Activated T-helper 1 cell treated with Interleukin-2 at 50 U/mL for 16 hours (primary cell): ENCODE measurements at regions not wholly inside any gene's neighbourhood (a gene's known extent, or its start where the extent isn't known, plus 50 kb on each side); places are given as distances from the start of the nearest gene placed in this dataset.
"Not testable (repeated sequence)": the region's sequence is repeated elsewhere in the genome, so short reads cannot be mapped to it uniquely, and the experiment has no call there.

Experiments used
- DNase-seq: peaks from one replicate; pipeline ENCODE4 v3.0.0-alpha.2; 2020; ENCODE audit warnings: low read depth

DNA sequence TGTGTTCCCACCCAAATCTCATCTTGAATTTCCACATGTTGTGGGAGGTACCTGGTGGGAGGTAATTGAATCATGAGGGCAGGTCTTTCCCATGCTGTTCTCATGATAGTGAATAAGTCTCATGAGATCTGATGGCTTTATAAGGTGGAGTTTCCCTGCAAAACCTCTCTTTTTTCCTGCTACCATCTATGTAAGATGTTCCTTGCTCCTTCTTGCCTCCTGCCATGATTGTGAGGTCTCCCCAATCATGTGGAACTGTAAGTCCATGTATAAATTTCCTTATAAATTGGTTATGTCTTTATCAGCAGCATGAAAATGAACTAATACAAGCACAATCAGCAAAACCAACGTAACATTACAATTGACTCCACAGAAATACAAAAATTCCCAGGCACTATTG lies 814.8 kb upstream of the CITED2 start:
- DNase-seq = not testable (repeated sequence)

GRCh38 chr6:140185991-140186390 lies 811.5 kb upstream of the CITED2 start:
- no peak for DNase-seq

- DNase-seq = no peak
Measured at GRCh38 chr6:140183881-140184280, 809.4 kb upstream of the CITED2 start.

GRCh38 chr6:140182821-140183220 lies 808.4 kb upstream of the CITED2 start:
- no peak for DNase-seq

DNA sequence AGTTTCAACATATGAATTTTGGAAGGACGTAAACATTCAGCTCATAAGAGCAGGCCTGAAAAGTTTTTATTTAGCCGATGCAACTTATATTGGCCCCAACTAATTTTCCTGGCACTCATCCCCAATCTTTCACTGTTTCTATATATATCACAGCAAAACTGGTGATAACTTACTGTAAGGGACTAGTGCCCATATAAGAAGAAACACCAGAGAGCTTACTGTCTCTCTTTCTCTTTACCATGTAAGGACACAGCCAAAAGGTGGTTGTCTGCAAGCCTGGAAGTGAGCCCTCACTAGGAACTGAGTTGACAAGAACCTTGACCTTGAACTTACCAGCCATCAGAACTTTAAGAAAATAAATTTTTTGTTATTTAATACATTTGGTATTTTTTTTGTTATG lies 807.4 kb upstream of the CITED2 start:
- no peak for DNase-seq

DNA sequence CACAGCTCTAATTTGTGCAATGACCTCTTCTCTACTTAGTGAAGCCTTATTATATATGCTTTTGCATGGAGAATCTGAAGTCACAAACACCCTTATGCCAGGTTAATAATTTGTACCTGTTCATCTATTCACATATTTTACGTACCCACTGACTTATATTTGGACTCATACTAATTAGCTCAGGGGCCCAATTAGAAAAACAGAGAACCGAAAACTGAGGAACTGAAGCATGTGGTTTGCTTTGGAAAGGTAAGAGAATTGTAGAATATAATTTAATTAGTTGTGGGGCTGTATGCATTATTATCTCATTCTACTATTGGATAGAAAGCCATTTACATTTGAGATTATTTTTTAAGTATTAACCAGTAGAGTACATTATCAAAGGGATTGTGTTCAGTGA lies 805.9 kb upstream of the CITED2 start:
- no peak for DNase-seq

- DNase-seq = no peak
Measured at GRCh38 chr6:140178935-140179334, 804.5 kb upstream of the CITED2 start.

DNA sequence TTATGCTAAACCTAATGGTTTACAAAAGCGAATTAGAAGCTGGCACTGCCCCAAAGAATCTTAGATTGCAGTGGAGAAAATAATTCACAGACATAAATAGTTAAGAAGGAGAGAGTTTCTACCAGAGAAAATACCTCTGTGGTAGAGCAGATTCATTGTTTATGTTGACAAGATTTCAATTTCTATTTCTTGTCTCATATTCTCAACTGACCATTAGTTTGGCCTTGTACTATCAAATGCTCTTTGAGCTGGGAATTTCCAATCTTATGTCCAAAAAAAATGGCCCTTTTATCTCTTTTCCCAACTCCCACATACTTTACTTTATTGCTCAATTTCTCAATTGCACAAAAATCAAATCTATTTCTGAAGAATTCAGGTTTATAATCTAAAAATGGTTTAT lies 804.1 kb upstream of the CITED2 start:
- no peak for DNase-seq

- no peak for DNase-seq
Measured at GRCh38 chr6:140176306-140176705, 801.9 kb upstream of the CITED2 start.

DNA sequence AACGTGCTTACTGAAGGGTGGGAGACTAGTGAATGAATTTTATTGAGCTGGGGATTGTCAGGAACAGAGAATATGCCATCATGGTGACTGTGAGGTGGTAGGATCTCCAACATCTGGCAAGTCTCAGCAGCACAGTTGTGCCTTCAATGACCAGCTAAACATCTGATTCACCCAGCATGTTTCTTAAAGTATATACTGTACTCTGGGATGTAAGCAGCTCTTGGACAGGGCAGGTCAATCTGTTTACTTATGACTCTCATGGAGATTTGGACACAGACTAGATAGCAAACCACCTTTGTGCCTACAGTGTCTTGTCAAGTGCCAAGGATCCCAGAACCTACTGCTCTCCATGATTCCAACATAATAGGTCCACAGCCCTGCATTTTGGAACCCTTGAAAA lies 801.0 kb upstream of the CITED2 start:
- no peak for DNase-seq

- no peak for DNase-seq
Measured at GRCh38 chr6:140174524-140174923, 800.1 kb upstream of the CITED2 start.

GRCh38 chr6:140168365-140168764 lies 793.9 kb upstream of the CITED2 start:
- no peak for DNase-seq

DNA sequence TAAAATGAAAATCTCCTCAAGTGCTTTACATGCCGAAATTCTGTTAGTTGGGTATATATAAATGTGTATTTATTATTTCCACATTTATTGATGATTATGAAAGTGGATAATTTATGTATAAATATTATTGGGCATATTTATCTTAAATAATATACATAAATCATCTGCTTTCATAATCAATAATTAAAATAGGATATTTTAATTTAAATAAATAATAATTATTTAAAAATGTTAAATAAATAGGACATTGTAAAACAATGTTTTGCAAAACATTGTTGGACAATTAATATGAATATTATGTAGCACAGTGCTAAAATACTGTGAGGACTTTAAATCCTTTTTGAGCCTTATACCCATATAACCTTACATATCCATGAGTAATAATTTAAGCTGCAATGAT lies 786.5 kb upstream of the CITED2 start:
- DNase-seq = no peak

DNA sequence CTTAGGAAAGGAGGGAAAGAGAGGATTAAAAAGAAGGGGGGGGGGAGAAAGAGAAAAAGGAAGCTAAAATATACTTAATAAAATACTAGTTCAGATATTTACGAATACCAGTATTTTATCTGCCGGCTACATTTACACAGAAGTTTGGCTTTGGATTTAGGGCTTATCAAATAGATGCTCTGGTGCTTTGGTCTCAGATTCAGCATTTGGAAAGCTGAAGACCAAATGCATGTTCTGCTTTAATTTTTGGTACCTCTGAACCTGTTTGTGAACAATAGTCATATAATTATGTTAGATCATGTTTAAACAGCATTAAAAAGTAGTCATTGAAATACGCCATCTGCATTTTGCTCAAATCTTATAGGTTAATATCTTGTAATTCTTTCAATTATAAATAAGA lies 786.0 kb upstream of the CITED2 start:
- DNase-seq = no peak

GRCh38 chr6:140156131-140156530 lies 781.7 kb upstream of the CITED2 start:
- no peak for DNase-seq

GRCh38 chr6:140155451-140156126 lies 781.1 kb upstream of the CITED2 start:
- DNase-seq = no peak

GRCh38 chr6:140153703-140154102 lies 779.3 kb upstream of the CITED2 start:
- no peak for DNase-seq

DNA sequence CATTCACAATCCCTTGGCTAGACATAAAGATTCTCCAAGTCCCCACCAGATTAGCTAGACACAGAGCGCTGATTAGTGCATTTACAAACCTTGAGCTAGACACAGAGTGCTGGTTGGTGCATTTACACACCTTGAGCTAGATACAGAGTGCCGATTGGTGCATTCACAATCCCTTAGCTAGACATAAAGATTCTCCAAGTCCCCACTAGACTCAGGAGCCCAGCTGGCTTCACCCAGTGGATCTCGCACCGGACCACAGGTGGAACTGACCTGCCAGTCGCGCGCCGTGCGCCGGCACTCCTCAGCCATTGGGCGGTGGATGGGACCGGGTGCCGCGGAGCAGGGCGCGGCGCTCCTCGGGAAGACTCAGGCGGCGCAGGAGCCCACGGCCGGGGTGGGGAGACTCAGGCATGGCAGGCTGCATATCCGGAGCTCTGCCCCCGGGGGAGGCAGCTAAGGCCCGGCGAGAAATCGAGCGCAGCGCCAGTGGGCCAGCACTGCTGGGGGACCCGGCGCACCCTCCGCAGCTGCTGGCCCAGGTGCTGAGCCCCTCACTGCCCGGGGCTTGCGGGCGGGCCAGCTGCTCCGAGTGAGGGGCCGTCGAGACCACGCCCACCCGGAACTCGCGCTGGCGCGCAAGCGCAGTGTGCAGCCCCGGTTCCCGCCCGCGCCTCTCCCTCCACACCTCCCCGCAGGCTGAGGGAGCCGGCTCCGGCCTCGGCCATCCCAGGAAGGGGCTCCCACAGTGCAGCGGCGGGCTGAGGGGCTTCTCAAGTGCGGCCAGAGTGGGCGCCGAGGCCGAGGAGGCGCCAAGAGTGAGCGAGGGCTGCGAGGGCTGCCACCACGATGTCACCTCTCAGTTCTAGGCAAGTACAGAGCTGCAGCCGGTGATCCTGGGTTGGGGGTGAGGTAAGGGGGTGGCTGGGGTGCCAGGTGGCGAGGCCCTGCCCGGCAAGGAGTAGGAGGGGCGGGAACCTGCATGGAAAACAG lies 773.7 kb upstream of the CITED2 start:
- not testable (repeated sequence) for DNase-seq

DNA sequence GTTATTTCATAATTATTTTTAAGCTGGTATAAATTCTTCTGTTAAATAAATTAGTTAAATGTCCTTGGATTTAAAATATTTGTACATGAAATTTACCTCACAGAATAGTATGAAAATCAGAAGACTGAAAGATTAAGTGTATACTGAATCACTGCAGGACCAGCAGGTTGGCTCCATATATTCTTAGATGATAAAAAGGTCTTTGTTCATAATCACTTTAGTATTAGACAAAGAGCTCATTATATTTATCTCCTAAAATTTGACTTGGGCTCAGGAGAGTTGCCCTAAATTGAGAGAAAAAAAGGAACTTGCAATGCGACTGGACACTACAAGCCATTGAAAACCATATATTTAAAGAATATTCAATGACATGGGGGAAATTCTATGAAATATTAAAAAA lies 766.4 kb upstream of the CITED2 start:
- no peak for DNase-seq

DNA sequence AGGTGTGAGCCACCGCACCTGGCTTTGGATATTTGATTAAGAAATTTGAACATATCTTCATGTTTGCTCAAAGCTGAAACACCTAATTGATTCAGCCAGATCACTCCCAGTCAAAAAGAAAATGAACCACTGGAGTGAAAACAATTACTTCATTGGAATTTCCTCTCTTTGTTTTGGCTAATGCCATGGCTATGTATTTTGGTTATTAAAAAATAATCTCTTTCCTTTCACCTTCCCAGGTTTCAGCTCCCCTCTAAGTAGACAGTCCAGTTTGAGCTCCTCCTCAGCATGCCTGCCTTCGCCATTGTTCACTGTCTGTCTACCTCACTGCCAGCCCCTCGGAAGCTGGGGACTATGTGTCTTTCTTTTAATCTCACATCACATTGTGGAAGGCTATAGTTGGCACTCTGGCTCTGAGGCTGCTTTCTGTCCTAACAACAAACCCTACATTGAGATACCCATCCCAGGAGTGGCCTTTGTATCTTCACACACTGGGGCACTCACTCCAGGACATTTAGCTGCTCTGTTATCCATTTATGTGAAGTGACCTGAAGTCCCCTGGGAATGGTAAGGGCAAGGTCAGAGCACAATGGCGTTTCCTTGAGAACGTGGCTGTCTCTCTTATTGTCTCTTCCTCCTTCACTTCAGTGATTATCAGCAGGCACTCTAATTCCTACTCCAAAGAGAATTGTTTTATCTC lies 764.0 kb upstream of the CITED2 start:
- DNase-seq = no peak

DNA sequence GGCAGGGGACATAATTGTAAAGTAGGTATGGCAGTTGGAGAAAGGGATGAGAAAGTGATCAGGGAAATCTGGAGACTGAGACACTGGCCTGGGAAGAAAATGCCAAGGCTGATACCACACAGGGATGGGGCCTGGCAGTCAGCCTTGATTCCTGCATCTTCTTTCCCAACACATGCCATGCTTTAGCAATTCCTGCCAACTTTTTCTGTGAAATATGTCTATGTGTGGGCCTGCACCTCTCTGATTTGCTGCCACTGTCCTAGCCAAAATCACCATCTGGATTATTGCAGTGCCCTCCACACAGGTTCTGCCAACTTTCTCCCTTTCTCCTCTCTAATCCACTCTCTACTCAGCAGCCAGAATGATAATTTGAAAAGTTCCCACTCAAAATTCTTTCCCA lies 759.8 kb upstream of the CITED2 start:
- DNase-seq = no peak

DNA sequence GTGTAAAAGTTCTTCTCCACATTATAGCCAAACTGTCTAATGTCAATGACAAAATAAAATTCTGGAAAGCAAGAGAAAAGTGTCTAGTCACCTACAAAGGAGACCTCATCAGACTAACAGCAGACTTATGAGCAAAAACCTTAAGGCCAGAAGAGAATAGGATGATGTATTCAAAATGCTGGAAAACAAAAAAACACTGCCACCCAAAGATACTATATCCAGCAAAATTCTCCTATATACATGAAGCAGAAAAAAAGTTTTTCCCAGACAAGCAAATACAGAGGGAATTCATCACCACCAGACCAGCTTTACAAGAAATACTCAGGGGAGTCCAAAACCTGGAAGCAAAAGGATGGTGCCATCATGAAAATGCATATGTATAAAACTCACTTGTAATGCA lies 755.6 kb upstream of the CITED2 start:
- DNase-seq = no peak

- no peak for DNase-seq
Measured at GRCh38 chr6:140124498-140124897, 750.0 kb upstream of the CITED2 start.
